NCI-H2227 (cell line): ENCODE measurements at regions not wholly inside any gene's neighbourhood (a gene's known extent, or its start where the extent isn't known, plus 50 kb on each side); places are given as distances from the start of the nearest gene placed in this dataset.

Source experiments
- DNase-seq: peaks from one replicate; lab custom pipeline; 2025; ENCODE audit not compliant: unreplicated experiment; lab: John Stamatoyannopoulos, UW

- no peak for DNase-seq
Measured at GRCh38 chr11:80054582-80055165, 613.8 kb upstream of the TENM4 start.

- DNase-seq, result no peak
Measured at GRCh38 chr11:80048513-80048912, 607.7 kb upstream of the TENM4 start.

DNA sequence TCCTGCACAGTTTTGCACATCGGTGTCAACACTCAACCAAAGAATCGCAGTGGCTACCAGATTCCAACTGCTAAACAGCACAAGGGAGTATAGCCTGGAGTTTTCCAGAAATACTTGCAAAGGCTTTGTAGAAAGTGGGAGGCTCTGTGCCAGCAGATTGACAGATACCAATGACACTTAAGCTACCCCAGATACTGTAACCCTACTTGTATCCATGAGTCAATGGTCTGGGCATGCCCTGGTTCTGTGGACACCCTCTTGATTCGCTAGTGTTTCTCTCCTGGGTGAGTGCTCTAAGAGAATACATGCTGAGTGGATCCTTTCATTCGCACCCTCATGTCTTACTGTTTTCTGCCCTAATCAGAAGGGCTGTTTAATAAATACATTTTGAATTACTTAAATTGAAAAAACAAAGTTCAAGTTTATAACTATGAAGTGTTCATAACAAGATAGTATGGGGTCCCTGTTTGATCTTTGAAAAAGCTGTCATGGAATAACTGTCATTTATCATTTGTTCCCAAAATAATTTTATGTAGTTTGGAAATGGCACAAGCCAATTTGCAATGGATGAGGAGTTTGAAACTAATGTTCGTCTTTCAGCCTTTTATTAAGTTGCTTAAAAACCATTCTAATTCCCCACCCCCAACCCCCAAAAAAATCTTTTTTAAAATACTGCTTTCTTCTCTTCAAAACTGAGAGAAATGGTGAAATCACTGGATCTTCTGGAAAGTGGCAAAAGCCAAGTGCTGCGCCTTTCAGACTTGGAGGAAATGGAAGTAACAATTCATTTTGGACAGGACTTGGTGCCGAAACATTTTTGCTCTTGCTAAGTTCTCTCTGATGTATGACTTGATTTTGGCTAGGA, 600.5 kb upstream of the TENM4 start:
- DNase-seq, result no peak

- DNase-seq, result no peak
Measured at GRCh38 chr11:80034801-80035200, 594.0 kb upstream of the TENM4 start.

DNA sequence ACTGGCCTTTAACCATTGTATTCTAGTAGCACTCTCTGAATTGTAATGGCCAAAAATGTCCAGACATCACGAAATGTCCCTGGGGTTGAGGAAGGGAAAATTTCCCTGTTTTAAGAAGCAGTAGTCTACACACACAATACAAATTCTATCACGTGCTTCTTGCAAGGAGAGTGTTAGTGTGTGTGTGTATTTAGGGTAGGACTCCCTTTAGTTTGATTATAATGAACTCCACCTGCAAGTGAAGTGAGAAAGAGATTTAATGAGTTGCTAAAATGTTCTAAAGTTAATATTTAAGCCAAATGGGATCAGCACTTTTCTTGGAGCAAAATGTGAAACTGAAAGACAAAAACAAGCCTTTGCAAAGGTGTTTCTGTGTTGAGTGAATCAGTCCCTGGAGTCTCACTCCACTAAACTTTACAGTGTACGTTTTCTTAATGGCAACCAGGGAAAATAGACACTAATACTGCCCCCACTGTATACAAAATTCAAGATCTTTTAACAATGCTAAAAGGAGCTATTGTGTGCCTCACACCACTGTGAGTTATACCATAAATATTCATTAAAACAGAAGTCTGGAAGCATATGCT, 590.3 kb upstream of the TENM4 start:
- no peak for DNase-seq

DNA sequence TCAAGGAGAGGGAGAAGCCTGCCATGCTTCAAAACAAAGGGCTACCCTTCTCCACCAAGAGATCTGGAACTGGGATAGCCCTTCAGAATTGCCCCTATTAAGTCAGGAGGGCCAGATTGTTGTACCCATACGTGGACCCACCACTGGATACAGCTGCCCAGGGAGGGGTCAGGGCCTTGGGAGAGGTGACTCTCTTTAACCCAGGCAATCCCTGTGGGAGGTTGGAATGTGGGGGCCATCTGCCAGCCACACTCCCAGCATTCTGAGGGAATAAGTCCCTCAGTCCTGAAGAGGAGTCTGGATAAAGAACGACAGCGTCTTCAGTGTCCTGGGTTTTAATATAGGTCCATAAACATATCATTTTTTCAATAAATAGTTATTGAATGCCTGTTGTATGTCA, 588.2 kb upstream of the TENM4 start:
- no peak for DNase-seq

GRCh38 chr11:80024119-80024518, 583.3 kb upstream of the TENM4 start:
- DNase-seq, result no peak

GRCh38 chr11:80023386-80023785, 582.6 kb upstream of the TENM4 start:
- DNase-seq, result no peak

- DNase-seq, result no peak
Measured at GRCh38 chr11:80010536-80010935, 569.7 kb upstream of the TENM4 start.

GRCh38 chr11:80009081-80009480, 568.3 kb upstream of the TENM4 start:
- no peak for DNase-seq

GRCh38 chr11:80007616-80008015, 566.8 kb upstream of the TENM4 start:
- DNase-seq, result no peak

DNA sequence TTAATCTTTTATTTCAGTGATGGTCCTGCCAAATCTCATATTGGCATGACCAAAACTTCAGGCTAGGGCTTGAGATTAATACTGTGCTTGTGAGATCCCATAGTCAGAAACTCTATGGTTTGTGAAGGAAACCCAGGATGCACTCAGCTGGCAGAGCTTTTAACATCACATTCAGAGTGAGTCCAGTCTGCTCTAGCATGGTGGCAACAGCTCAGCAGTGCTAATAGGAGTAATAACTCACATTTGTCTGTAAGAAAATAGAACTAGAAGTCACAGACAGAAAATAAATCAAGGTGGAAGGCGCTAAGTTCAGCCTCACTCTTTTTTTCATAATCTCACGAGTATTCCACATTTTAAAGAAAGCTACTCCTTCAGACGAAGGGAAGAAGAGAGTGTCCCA, 549.3 kb upstream of the TENM4 start:
- no peak for DNase-seq

- no peak for DNase-seq
Measured at GRCh38 chr11:79982185-79982584, 541.4 kb upstream of the TENM4 start.

- DNase-seq, result no peak
Measured at GRCh38 chr11:79980916-79981315, 540.1 kb upstream of the TENM4 start.

DNA sequence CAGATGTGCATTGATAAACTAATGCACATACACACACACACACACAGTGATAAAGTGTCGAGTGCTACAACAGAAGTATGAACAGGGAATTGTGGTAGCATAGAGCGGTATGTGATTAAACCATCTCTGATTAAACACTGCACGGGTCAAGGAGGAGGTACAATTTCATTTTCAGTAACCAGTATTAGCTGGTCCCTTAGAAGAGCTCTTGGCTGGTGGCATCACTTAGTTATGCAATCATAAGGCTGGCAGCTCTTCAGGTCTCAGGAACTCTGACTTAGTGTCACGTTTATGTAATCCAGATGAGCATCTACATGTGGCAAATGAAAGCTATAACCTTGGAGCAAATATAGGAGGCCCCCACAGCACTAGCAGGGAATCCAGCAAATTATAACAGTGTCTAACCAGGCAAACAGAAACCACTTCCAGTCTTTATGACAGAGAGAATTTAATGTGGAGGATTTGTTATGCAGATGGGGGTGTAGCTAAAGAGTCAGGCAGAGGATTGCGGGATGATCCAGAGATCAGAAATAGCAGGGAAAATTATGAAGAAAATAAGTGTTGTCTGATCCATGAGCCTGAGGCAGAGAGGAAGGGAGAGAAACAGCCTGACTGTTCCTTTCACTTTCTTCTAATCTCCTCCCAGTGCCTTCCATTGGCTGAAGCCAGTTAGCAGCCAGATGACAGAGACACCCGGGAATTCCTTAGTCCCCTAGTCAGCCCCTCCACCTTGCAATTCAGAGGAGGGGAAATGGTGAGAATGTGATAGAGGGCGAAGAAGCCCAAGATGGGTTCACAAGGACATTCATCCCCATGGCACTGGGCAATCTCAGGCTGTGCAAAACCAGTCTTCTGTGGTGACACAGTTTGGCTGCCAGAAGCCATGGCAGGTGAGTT, 533.1 kb upstream of the TENM4 start:
- DNase-seq, result no peak

DNA sequence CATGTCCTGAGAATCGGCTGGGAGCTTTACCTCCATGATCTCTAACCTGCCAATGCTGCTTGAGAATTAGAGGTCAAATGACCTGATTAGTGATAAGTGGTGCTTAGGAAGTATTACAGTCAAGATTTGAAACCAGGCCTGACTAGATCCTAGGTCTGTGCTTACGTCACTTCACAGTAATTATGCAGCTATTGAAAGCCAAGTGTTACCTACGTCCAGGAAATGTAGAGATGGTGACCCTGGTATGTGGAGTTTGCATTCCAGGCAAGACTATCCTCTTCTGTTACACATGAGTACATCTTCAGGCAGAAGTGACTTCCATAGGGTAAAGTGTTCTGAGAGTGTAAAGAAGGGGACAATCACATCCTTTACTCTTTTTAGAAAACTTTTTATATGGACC, 530.4 kb upstream of the TENM4 start:
- DNase-seq, result no peak

DNA sequence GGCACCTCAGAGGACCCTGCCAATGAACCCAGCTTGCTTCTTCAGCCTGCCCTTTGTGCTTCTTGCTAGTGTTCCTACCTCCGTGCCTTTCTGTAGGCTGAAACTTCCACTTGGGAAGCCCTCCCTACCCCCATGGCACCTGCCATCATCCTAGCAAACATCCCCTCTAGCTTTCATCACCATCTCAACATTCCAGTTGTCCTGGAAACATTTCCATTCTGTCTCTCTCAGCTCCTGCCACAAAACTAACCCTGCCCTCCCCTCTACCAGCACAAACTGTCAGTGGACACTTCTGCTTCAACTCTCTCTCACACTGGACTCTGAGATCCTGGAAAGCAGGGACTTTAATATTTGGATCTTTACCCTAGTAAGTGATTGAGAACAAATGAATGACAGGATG, 525.8 kb upstream of the TENM4 start:
- no peak for DNase-seq

DNA sequence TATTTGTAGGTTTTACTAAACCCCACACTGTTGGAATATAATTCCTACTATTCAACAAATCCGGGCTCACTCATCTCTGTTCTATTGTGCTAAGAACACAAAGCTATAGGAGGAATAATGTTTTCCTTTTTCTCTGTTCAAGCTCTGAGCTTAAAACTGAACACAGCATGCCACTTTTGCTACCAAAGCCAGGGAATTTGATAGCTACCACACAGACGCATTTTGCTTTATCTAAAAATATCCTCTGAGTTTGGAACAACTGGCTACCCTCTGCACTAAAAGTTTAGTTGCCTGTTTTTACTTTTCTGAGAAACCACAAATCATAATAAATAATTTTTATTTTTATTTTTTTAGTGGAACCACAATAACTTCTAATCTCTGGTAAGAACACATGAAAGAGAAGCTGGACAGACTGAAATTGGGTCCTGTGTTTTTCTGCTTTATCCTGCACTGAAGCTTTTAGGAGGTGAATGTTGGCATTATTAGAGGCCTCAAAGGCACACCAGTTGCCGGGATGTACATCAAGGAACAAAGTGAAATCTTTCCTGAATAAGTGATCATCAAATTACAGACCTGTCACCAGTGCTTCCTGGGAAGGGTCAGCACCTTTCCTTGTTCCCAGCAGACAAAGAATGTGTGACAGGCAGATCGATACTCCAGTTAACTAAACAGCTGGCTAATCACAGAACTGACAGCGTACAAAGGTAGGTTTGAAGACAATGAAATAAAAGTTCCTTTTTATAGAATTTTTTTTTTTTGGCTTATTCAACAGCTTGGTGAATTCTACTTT, 523.2 kb upstream of the TENM4 start:
- no peak for DNase-seq

GRCh38 chr11:79960461-79960860, 519.6 kb upstream of the TENM4 start:
- DNase-seq, result no peak

DNA sequence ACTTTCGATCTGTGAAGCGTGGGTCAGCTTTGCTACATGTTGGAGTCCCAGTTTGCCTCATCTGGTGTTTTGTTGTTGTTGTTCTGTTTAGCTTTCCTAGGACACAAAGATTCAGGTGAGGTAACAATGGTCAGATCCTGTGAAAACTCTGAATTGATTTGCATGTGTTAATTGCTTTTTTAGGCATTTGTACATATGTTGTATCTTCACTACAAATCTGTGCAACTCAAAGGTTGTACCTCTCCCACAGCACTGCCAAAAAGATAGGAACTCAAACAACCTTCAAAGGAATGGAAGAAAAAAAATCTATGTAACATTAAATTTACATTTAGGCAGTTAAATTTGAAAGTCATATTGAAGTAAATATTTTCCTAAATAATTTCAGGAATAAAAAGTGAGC, 518.5 kb upstream of the TENM4 start:
- no peak for DNase-seq

DNA sequence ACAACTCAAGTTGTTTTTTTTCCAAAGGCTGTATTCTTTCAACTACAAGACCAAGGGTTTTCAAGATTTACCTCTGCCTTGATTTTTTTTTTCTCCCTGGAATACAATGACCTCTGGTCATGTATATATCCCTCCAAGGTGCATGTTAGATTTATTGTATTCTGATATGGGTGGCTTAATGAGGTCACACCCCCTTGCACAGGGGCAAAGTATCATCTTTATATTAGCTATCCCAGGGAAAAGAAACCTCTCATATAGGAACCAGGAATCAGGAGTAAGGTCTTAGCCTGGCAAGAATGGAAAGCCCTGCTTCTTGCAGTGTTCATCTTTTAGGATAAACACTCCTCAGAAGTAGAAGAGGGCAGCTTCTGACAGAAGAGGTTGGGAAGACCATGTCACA, 516.9 kb upstream of the TENM4 start:
- DNase-seq, result no peak
